ENCODE measurements at regions not wholly inside any gene's neighbourhood (a gene's known extent, or its start where the extent isn't known, plus 50 kb on each side); places are given as distances from the start of the nearest gene placed in this dataset.

DNA sequence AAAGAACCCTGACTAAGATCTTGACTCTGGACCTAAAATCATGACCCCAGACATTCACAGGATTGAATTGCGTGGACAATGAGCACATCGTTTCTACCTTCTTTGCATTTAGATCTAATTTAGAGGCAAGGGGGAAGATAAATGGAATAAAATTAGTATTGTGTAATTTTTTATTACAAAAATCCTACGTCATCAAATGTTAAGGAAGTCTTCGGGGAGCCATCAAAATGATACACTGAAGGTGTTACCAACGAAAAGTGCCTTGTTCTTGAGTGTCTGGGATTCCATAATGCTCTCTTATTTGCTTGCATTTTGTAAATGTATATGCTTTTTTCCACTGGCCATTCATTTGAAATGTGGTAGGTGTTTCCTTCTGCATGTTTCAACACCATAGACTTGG, 52.8 kb upstream of the C3orf49 start:
- TF ChIP-seq, protein P1, sequence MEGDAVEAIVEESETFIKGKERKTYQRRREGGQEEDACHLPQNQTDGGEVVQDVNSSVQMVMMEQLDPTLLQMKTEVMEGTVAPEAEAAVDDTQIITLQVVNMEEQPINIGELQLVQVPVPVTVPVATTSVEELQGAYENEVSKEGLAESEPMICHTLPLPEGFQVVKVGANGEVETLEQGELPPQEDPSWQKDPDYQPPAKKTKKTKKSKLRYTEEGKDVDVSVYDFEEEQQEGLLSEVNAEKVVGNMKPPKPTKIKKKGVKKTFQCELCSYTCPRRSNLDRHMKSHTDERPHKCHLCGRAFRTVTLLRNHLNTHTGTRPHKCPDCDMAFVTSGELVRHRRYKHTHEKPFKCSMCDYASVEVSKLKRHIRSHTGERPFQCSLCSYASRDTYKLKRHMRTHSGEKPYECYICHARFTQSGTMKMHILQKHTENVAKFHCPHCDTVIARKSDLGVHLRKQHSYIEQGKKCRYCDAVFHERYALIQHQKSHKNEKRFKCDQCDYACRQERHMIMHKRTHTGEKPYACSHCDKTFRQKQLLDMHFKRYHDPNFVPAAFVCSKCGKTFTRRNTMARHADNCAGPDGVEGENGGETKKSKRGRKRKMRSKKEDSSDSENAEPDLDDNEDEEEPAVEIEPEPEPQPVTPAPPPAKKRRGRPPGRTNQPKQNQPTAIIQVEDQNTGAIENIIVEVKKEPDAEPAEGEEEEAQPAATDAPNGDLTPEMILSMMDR (IDR thresholded peaks at IDR 0.05): no peak
- no peak for TF ChIP-seq POLR2A (IDR thresholded peaks at IDR 0.05)
